ENCODE measurements at regions not wholly inside any gene's neighbourhood (a gene's known extent, or its start where the extent isn't known, plus 50 kb on each side); places are given as distances from the start of the nearest gene placed in this dataset.

GRCh38 chr18:10310626-10311025 is 143.8 kb upstream of the APCDD1 start:
- no peaks in the 10 kb centered on the region for H3K27me3 ChIP-seq
- no peaks in the 10 kb centered on the region for H3K9me3 ChIP-seq (ENCODE audit: low read depth)
- H4K20me1 ChIP-seq (ENCODE audit: insufficient read depth, poor library complexity, severe bottlenecking): no peaks in the 10 kb centered on the region
- H3K79me2 ChIP-seq: no peaks in the 10 kb centered on the region
- DNase-seq (ENCODE audit: low spot score): no peak
- H3K4me2 ChIP-seq: no peak overlapping the region
- H3K27ac ChIP-seq: no peak overlapping the region
- peaks cover 6% of the 10 kb centered on the region for H3K4me1 ChIP-seq (ENCODE audit: insufficient read depth)
- H3K9me2 ChIP-seq (replicated peaks; ENCODE audit: insufficient read depth): no peaks in the 10 kb centered on the region
- TF ChIP-seq CTCF (IDR thresholded peaks at IDR 0.05; ENCODE audit: poor library complexity) (no peak), EZH2 (IDR thresholded peaks at IDR 0.05; ENCODE audit: borderline replicate concordance) (no peak), EZH2phosphoT487 (IDR thresholded peaks at IDR 0.05; ENCODE audit: low read depth, severe bottlenecking, unreplicated experiment) (no peak)
- 93% methylated on average over 4 of the region's 4 CpGs for WGBS (ENCODE audit: low lambda C conversion rate, missing lambda C conversion rate)
- H3K4me3 ChIP-seq: no peak overlapping the region
- H2AFZ ChIP-seq: no peak overlapping the region
- no peaks in the 10 kb centered on the region for H3K36me3 ChIP-seq (replicated peaks; ENCODE audit: insufficient read depth, low read depth)

- Histone ChIP-seq H3K27me3 (no peaks in the 10 kb centered on the region), H3K36me3 (replicated peaks; ENCODE audit: insufficient read depth, low read depth) (no peaks in the 10 kb centered on the region), H3K4me3 (no peak overlapping the region), H2AFZ (no peak overlapping the region), H4K20me1 (ENCODE audit: insufficient read depth, poor library complexity, severe bottlenecking) (no peaks in the 10 kb centered on the region), H3K9me3 (ENCODE audit: low read depth) (no peaks in the 10 kb centered on the region), H3K9me2 (replicated peaks; ENCODE audit: insufficient read depth) (no peaks in the 10 kb centered on the region), H3K79me2 (no peaks in the 10 kb centered on the region), H3K27ac (no peak overlapping the region), H3K4me2 (no peak overlapping the region), H3K4me1 (ENCODE audit: insufficient read depth) (peaks cover 6% of the 10 kb centered on the region)
- DNase-seq (ENCODE audit: low spot score): no peak
- 89% methylated on average over 5 of the region's 5 CpGs for WGBS (ENCODE audit: low lambda C conversion rate, missing lambda C conversion rate)
- TF ChIP-seq EZH2 (IDR thresholded peaks at IDR 0.05; ENCODE audit: borderline replicate concordance): no peak
- no peak for TF ChIP-seq EZH2phosphoT487 (IDR thresholded peaks at IDR 0.05; ENCODE audit: low read depth, severe bottlenecking, unreplicated experiment)
- no peak for TF ChIP-seq CTCF (IDR thresholded peaks at IDR 0.05; ENCODE audit: poor library complexity)
Observed at GRCh38 chr18:10312326-10313015, 142.0 kb upstream of the APCDD1 start.

- Histone ChIP-seq H3K79me2 (no peaks in the 10 kb centered on the region), H3K9me3 (ENCODE audit: low read depth) (no peaks in the 10 kb centered on the region), H4K20me1 (ENCODE audit: insufficient read depth, poor library complexity, severe bottlenecking) (no peaks in the 10 kb centered on the region), H2AFZ (no peak overlapping the region), H3K4me1 (ENCODE audit: insufficient read depth) (peaks cover 6% of the 10 kb centered on the region), H3K4me2 (no peak overlapping the region), H3K36me3 (replicated peaks; ENCODE audit: insufficient read depth, low read depth) (no peaks in the 10 kb centered on the region), H3K4me3 (no peak overlapping the region), H3K27me3 (no peaks in the 10 kb centered on the region), H3K27ac (no peak overlapping the region), H3K9me2 (replicated peaks; ENCODE audit: insufficient read depth) (no peaks in the 10 kb centered on the region)
- DNase-seq (ENCODE audit: low spot score): no peak
- WGBS (ENCODE audit: low lambda C conversion rate, missing lambda C conversion rate): 89% methylated on average over 3 of the region's 3 CpGs
- TF ChIP-seq EZH2phosphoT487 (IDR thresholded peaks at IDR 0.05; ENCODE audit: low read depth, severe bottlenecking, unreplicated experiment) (no peak), CTCF (IDR thresholded peaks at IDR 0.05; ENCODE audit: poor library complexity) (no peak), EZH2 (IDR thresholded peaks at IDR 0.05; ENCODE audit: borderline replicate concordance) (no peak)
Observed at GRCh38 chr18:10313016-10313342, 141.5 kb upstream of the APCDD1 start.

Measured in hepatocyte (in vitro differentiated cells).